PFSK-1 (cell line): ENCODE measurements at regions not wholly inside any gene's neighbourhood (a gene's known extent, or its start where the extent isn't known, plus 50 kb on each side); places are given as distances from the start of the nearest gene placed in this dataset.

Source experiments
- POLR2AphosphoS5 ChIP-seq: IDR thresholded peaks from 2 replicates; pipeline ENCODE4 v1.6.1; 2012; ENCODE audit warnings: low read depth, mild to moderate bottlenecking, control low read depth, low read length, moderate library complexity
- SIN3A ChIP-seq: IDR thresholded peaks from 2 replicates; pipeline ENCODE4 v1.6.1; 2012; ENCODE audit warnings: mild to moderate bottlenecking, low read length, moderate library complexity, borderline replicate concordance; ENCODE audit not compliant: insufficient read depth
- TAF1 ChIP-seq: IDR thresholded peaks from 2 replicates; pipeline ENCODE4 v1.6.1; 2012; ENCODE audit warnings: low read length, control low read depth, borderline replicate concordance; ENCODE audit not compliant: insufficient read depth
- TF ChIP-seq, protein P1 (sequence below), 2 experiments: IDR thresholded peaks; 2 replicates each; pipeline versions ENCODE4 v1.6.1 to v1.8.0; 2011 to 2012; ENCODE audit warnings: low read depth in 2 of 2, low read length in 2 of 2, control low read depth in 1 of 2, inconsistent platforms in 1 of 2, mild to moderate bottlenecking in 1 of 2, moderate library complexity in 1 of 2; ENCODE audit not compliant: insufficient read depth in 1 of 2

DNA sequence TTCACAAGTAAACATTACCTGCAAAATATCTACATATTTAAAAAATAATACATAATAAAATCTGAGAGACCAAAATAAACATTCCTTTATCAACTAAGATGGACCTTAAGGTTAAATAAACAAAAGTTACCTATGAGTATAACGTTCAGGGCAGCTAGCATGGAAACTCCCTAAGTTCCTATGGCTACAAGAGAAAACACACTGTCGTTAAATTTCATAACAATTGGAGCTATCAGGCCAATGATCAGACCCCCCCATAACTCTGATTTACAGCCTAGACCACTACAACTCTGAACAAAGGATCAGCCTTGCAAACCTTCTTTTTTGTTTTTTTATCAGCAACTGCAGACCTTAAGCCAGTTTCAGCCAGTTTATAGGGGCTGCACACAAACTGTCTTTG, 1418.4 kb downstream of the PCDH18 start:
- TF ChIP-seq, protein P1, sequence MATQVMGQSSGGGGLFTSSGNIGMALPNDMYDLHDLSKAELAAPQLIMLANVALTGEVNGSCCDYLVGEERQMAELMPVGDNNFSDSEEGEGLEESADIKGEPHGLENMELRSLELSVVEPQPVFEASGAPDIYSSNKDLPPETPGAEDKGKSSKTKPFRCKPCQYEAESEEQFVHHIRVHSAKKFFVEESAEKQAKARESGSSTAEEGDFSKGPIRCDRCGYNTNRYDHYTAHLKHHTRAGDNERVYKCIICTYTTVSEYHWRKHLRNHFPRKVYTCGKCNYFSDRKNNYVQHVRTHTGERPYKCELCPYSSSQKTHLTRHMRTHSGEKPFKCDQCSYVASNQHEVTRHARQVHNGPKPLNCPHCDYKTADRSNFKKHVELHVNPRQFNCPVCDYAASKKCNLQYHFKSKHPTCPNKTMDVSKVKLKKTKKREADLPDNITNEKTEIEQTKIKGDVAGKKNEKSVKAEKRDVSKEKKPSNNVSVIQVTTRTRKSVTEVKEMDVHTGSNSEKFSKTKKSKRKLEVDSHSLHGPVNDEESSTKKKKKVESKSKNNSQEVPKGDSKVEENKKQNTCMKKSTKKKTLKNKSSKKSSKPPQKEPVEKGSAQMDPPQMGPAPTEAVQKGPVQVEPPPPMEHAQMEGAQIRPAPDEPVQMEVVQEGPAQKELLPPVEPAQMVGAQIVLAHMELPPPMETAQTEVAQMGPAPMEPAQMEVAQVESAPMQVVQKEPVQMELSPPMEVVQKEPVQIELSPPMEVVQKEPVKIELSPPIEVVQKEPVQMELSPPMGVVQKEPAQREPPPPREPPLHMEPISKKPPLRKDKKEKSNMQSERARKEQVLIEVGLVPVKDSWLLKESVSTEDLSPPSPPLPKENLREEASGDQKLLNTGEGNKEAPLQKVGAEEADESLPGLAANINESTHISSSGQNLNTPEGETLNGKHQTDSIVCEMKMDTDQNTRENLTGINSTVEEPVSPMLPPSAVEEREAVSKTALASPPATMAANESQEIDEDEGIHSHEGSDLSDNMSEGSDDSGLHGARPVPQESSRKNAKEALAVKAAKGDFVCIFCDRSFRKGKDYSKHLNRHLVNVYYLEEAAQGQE (IDR thresholded peaks at IDR 0.05; ENCODE audit: insufficient read depth in 1 of 2, low read depth in 2 of 2, low read length in 2 of 2): no peak
- TF ChIP-seq SIN3A (no peak), TAF1 (no peak), POLR2AphosphoS5 (no peak)
